Upper lobe of left lung (tissue), 6 donors: ENCODE measurements at regions not wholly inside any gene's neighbourhood (a gene's known extent, or its start where the extent isn't known, plus 50 kb on each side); places are given as distances from the start of the nearest gene placed in this dataset.
"Not testable (repeated sequence)": the region's sequence is repeated elsewhere in the genome, so short reads cannot be mapped to it uniquely, and the experiment has no call there.

Experiments
- ATAC-seq, 2 donors: fragments of 200-7000 bp; cut with Tn5 transposase; one replicate each; pipeline ENCODE4 v1.9.1; 2022; ENCODE audit warnings: mild to moderate bottlenecking in 2 of 2, moderate library complexity in 2 of 2; ENCODE audit not compliant: low FRiP score in 2 of 2
- DNase-seq, 2 donors: peaks; one replicate each; pipeline ENCODE4 v3.0.0-alpha.2; 2019 to 2020
- H3K27ac ChIP-seq, 4 donors: fragments of 200-600 bp; sonication (generic); one replicate each; pipeline ENCODE4 v1.5.1; 2016 to 2019
- H3K27me3 ChIP-seq, 4 donors: fragments of 200-600 bp; sonication (generic); one replicate each; pipeline ENCODE4 v1.5.1; 2017 to 2019
- H3K36me3 ChIP-seq, 4 donors: fragments of 200-600 bp; sonication (generic); one replicate each; pipeline ENCODE4 v1.5.1; 2016 to 2019
- H3K4me1 ChIP-seq, 4 donors: fragments of 200-600 bp; sonication (generic); one replicate each; pipeline ENCODE4 v1.5.1; 2018 to 2019
- H3K4me3 ChIP-seq, 4 donors: fragments of 200-600 bp; sonication (generic); one replicate each; pipeline ENCODE4 v1.5.1; 2017 to 2019; ENCODE audit warnings: mild to moderate bottlenecking in 2 of 4, moderate library complexity in 1 of 4
- H3K9me3 ChIP-seq, 4 donors: fragments of 200-600 bp; sonication (generic); one replicate each; pipeline ENCODE4 v1.5.1; 2018 to 2019
- CTCF ChIP-seq, 6 experiments: fragments of 450-650 bp in 4 of 6; fragments of 200-600 bp in 2 of 6; sonication (generic) in 2 of 6; IDR thresholded peaks; one replicate each; pipeline ENCODE4 v1.5.1; 2016 to 2019; ENCODE audit warnings: antibody characterized with exemption in 6 of 6
- EP300 ChIP-seq, 4 donors: sonication (generic); formaldehyde crosslinking; IDR thresholded peaks; one replicate each; pipeline ENCODE4 v1.5.1; 2017; ENCODE audit warnings: antibody characterized with exemption in 4 of 4, control low read depth in 2 of 4
- POLR2A ChIP-seq, 4 donors: fragments of 450-650 bp; IDR thresholded peaks; one replicate each; pipeline ENCODE4 v1.5.1; 2016 to 2017; ENCODE audit warnings: antibody characterized with exemption in 4 of 4, mild to moderate bottlenecking in 2 of 4
- POLR2AphosphoS5 ChIP-seq, 2 donors: sonication (generic); formaldehyde crosslinking; IDR thresholded peaks; one replicate each; pipeline ENCODE4 v1.5.1; 2017; ENCODE audit warnings: antibody characterized with exemption in 2 of 2
- WGBS, 2 donors: methylation state at CpG; one replicate each; pipeline ENCODE4 v1.1.5; 2017 to 2018; 5-methylcytosine and 5-hydroxymethylcytosine counted together
- donor health status: DM: no; HTN: no; CAD: no; lungs with moderate emphysema.
- donor health status: DM: no; HTN: yes; CAD: no; lungs with severe emphysema.

GRCh38 chrX:63418211-63418610 lies 67.1 kb upstream of the SPIN4 start:
- TF ChIP-seq POLR2AphosphoS5 (IDR thresholded peaks at IDR 0.05) (no peak), POLR2A (IDR thresholded peaks at IDR 0.05) (no peak), EP300 (IDR thresholded peaks at IDR 0.05) (no peak), CTCF (IDR thresholded peaks at IDR 0.05) (no peak)
- H3K4me1 ChIP-seq = no peaks in the 10 kb centered on the region

GRCh38 chrX:63417649-63418048 lies 66.5 kb upstream of the SPIN4 start:
- Histone ChIP-seq H3K9me3 (no peaks in the 10 kb centered on the region), H3K4me3 (no peak overlapping the region), H3K36me3 (no peaks in the 10 kb centered on the region), H3K27ac (no peak overlapping the region), H3K27me3 (no peaks in the 10 kb centered on the region), H3K4me1 (no peaks in the 10 kb centered on the region)
- DNase-seq (no peak), ATAC-seq (no peak)
- 88 to 100% methylated on average over 3 to 4 of the region's 4 CpGs for WGBS, 2 donors
- no peak for TF ChIP-seq EP300 (IDR thresholded peaks at IDR 0.05)
- TF ChIP-seq CTCF (IDR thresholded peaks at IDR 0.05) = no peak
- no peak for TF ChIP-seq POLR2AphosphoS5 (IDR thresholded peaks at IDR 0.05)
- no peak for TF ChIP-seq POLR2A (IDR thresholded peaks at IDR 0.05)

More at GRCh38 chrX:63418211-63418610, 67.1 kb upstream of the SPIN4 start:
- DNase-seq = no peak
- Histone ChIP-seq H3K27me3 (no peaks in the 10 kb centered on the region), H3K9me3 (no peaks in the 10 kb centered on the region), H3K4me3 (no peak overlapping the region), H3K27ac (no peak overlapping the region), H3K36me3 (no peaks in the 10 kb centered on the region)
- WGBS, 2 donors = 78 to 86% methylated on average over 4 of the region's 4 CpGs
- no peak for ATAC-seq

DNA sequence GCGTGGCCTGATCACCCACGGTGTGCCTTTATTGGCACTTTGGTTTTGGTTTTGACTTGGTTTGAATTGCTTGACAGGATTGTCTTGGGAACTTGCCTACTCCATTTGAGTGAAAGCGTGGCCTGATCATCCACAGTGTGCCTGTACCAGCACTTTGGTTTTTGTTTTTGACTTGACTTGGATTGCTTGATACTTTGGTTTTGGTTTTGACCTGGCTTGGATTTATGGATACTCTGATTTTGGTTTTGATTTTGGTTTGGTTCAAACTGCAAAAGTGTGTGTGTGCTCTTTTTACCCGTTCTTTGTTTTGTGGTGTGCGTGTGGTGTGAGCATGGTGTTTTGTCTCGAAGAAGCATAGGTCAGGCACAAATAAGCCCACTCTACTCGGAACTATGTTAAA lies 58.8 kb upstream of the SPIN4 start:
- not testable (repeated sequence) for ATAC-seq, H3K27ac ChIP-seq, H3K27me3 ChIP-seq, H3K4me1 ChIP-seq, H3K36me3 ChIP-seq, DNase-seq, H3K9me3 ChIP-seq, H3K4me3 ChIP-seq
- WGBS, 2 donors = 91 to 96% methylated on average over 7 of the region's 7 CpGs

DNA sequence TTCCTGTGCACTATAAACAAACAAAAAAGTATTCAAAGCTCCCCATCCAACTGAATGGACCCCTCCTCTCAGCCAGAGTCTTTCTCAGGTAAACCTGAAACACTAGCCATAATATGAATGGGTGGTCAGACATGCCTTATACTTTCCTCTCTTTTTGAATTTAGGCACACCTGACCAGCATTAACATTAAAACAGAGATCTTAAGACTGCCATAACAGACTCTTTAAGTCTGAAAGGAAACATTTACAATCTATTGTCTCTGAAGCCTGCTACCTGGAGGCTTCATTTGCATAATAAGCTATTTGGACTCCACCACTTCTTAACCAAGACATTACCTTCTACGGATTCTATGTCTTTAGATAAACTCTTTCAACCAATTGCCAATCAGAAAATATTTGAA lies 56.9 kb upstream of the SPIN4 start:
- peaks cover 0 to 3% (median 0%) of the 10 kb centered on the region in 4 donors for H3K9me3 ChIP-seq
- ATAC-seq (no peak), DNase-seq (no peak)
- no peaks in the 10 kb centered on the region for H3K27me3 ChIP-seq
- WGBS, 2 donors = 43 to 63% methylated on average over 1 of the region's 1 CpG
- H3K27ac ChIP-seq = no peak overlapping the region
- no peaks in the 10 kb centered on the region for H3K36me3 ChIP-seq
- TF ChIP-seq POLR2A (IDR thresholded peaks at IDR 0.05) = no peak
- no peaks in the 10 kb centered on the region for H3K4me1 ChIP-seq
- H3K4me3 ChIP-seq = no peak overlapping the region

DNA sequence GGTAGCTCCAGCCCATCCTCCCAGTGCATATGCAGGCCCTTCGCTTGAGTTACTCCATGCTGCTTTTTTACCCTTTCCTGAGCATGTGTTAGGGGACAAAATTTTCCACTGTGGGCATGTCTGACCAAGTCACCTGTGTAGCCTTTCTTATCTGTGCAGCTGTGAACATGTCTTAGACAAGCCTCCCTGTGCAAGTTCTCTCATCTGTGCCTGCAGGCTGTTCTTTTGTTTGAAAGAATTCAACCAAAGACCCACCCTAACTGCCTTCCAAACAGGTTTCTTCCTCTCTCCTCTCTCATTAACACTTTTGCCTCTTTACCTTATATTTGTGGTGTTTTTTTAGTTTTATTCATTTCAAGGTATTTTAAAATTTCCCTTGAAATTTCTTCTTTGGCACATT lies 53.2 kb upstream of the SPIN4 start:
- peaks cover 0 to 3% (median 0%) of the 10 kb centered on the region in 4 donors for H3K9me3 ChIP-seq
- no peaks in the 10 kb centered on the region for H3K4me1 ChIP-seq
- TF ChIP-seq CTCF (IDR thresholded peaks at IDR 0.05) = no peak
- TF ChIP-seq POLR2A (IDR thresholded peaks at IDR 0.05) = no peak
- TF ChIP-seq POLR2AphosphoS5 (IDR thresholded peaks at IDR 0.05) = no peak
- no peak for TF ChIP-seq EP300 (IDR thresholded peaks at IDR 0.05)
- DNase-seq (no peak), ATAC-seq (no peak)
- no peak overlapping the region for H3K4me3 ChIP-seq
- no peaks in the 10 kb centered on the region for H3K36me3 ChIP-seq
- H3K27ac ChIP-seq = no peak overlapping the region
- no peaks in the 10 kb centered on the region for H3K27me3 ChIP-seq
- WGBS, 2 donors = 77 to 89% methylated on average over 1 of the region's 1 CpG

- H3K27ac ChIP-seq = no peak overlapping the region
- no peaks in the 10 kb centered on the region for H3K27me3 ChIP-seq
- H3K4me1 ChIP-seq = no peaks in the 10 kb centered on the region
- TF ChIP-seq POLR2A (IDR thresholded peaks at IDR 0.05) (no peak), EP300 (IDR thresholded peaks at IDR 0.05) (no peak)
- DNase-seq (no peak), ATAC-seq (no peak)
- WGBS, 2 donors = 74 to 81% methylated on average over 2 of the region's 2 CpGs
- no peaks in the 10 kb centered on the region for H3K36me3 ChIP-seq
- H3K9me3 ChIP-seq = peaks cover 0 to 3% (median 0%) of the 10 kb centered on the region in 4 donors
- no peak overlapping the region for H3K4me3 ChIP-seq
These were observed 51.0 kb upstream of the SPIN4 start for GRCh38 chrX:63402106-63402505.
